GM12864 (cell line): ENCODE measurements at regions not wholly inside any gene's neighbourhood (a gene's known extent, or its start where the extent isn't known, plus 50 kb on each side); places are given as distances from the start of the nearest gene placed in this dataset.

Experiments used
- DNase-seq: peaks from one replicate; pipeline ENCODE4 v3.0.0-alpha.2; 2011; ENCODE audit warnings: low read depth
- H3K4me3 ChIP-seq: 2 replicates; pipeline ENCODE4 v1.5.1; 2011; ENCODE audit warnings: mild to moderate bottlenecking, low read depth, low read length, control low read depth
- TF ChIP-seq, protein P1 (sequence below): IDR thresholded peaks from 2 replicates; pipeline ENCODE4 v1.5.1; 2011; ENCODE audit warnings: low read depth, mild to moderate bottlenecking, moderate library complexity, low read length, control low read depth, inconsistent platforms; ENCODE audit errors: missing control alignments

DNA sequence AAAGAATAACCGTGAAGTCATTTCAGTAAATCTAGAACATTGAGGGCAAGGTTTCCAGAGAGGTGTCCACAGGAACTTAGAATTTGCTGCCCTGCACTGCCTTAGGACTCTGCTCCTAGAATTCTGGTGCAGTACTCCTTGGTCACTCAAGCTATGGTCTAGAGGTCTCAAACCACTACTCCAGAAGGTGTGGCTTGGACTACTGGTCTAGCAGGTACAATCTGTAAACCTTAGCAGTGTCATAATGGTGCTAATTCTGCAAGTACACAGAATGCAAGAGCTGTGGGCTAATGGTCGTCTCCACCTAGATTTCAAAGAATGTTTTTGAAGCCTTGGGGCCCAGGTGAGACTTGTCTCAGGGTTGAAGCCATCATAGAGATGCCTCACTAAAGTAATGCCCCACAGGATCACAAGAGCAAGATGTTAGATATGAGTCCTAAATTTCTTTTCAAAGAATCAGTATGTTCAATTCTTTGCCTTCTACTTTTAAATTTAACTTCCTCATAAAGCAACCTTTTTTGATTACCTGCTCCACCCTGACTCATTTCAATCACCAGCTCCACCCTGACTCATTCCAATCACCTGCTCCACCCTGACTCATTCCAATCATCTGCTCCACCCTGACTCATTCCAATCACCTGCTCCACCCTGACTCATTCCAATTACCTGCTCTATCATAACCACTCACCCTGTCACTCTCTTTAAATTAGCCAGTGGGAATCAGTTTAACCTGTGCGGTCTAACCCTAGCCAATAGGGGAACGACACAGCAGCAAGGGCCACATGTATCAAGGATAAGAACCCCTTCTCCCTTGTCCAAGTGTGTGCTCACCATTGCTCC is 1111.8 kb upstream of the ACO1 start:
- H3K4me3 ChIP-seq = no peak overlapping the region
- DNase-seq = no peak
- TF ChIP-seq, protein P1, sequence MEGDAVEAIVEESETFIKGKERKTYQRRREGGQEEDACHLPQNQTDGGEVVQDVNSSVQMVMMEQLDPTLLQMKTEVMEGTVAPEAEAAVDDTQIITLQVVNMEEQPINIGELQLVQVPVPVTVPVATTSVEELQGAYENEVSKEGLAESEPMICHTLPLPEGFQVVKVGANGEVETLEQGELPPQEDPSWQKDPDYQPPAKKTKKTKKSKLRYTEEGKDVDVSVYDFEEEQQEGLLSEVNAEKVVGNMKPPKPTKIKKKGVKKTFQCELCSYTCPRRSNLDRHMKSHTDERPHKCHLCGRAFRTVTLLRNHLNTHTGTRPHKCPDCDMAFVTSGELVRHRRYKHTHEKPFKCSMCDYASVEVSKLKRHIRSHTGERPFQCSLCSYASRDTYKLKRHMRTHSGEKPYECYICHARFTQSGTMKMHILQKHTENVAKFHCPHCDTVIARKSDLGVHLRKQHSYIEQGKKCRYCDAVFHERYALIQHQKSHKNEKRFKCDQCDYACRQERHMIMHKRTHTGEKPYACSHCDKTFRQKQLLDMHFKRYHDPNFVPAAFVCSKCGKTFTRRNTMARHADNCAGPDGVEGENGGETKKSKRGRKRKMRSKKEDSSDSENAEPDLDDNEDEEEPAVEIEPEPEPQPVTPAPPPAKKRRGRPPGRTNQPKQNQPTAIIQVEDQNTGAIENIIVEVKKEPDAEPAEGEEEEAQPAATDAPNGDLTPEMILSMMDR = no peak

- H3K4me3 ChIP-seq = no peak overlapping the region
- TF ChIP-seq, protein P1 = no peak
- DNase-seq = no peak
Measured at GRCh38 chr9:31275419-31275818, 1109.0 kb upstream of the ACO1 start.

- TF ChIP-seq, protein P1 = no peak
- H3K4me3 ChIP-seq = no peak overlapping the region
- no peak for DNase-seq
Measured at GRCh38 chr9:31290731-31291130, 1093.7 kb upstream of the ACO1 start.

- H3K4me3 ChIP-seq = no peak overlapping the region
- DNase-seq = no peak
- TF ChIP-seq, protein P1 = no peak
Measured at GRCh38 chr9:31302620-31303418, 1081.6 kb upstream of the ACO1 start.

DNA sequence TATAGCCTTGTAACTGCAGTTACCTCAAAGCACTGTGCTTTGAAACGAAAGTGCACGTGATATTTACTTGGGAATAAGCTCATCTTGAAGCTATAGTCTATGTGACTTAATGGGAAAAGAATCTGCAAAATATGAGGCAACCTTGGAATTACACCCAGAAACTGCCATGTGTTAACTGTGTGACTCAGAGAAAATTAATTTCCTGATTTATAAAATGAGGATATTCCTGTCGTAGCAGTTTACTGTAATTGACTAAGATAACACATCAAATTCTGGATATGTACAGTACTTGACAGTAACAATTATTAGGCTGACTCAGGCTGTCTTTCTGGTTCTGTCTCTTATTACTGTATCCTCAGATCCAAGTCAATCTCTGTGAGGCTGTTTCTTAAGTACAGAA is 1079.9 kb upstream of the ACO1 start:
- no peak overlapping the region for H3K4me3 ChIP-seq
- TF ChIP-seq, protein P1 = no peak
- no peak for DNase-seq

- H3K4me3 ChIP-seq = no peak overlapping the region
- no peak for DNase-seq
- TF ChIP-seq, protein P1 = no peak
Measured at GRCh38 chr9:31314241-31314640, 1070.2 kb upstream of the ACO1 start.

DNA sequence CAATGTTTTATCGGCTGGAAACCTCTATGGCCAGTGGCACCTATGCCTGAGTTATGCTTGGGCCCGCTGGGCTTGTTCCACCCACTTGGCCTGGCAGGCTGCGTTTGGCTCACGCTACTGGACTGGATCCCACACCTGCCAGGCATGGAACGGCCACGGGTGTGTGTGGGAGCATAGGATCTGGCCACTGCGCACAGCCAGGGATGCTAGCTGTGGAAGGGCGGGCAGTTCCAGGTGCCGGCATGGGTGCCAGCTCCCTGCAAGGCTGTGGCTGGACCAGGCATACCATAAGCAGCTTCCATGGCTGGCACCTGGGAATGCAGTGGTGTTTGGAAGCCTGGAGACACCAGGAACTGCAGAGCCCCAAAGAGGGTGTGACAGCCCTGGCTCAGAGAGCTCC is 1063.9 kb upstream of the ACO1 start:
- TF ChIP-seq, protein P1 = no peak
- no peak for DNase-seq
- H3K4me3 ChIP-seq = no peak overlapping the region
